A549 (cell line): ENCODE measurements at regions not wholly inside any gene's neighbourhood (a gene's known extent, or its start where the extent isn't known, plus 50 kb on each side); places are given as distances from the start of the nearest gene placed in this dataset.

Source experiments
- ATAC-seq, 2 experiments: fragments of 200-7000 bp in 1 of 2; fragments of >200 bp in 1 of 2; cut with Nextera tagmentation in 1 of 2; cut with Tn5 transposase in 1 of 2; 3 replicates each; pipeline versions ENCODE4 v1.8.0 to v1.9.1; 2018 to 2020; ENCODE audit warnings: mild to moderate bottlenecking in 1 of 2, moderate library complexity in 1 of 2
- CTCF ChIA-PET: fragments of 300-600 bp; sonication (Branson Sonifier 250); formaldehyde crosslinking; extraction: SDS; loops from one replicate; lab custom pipeline; 2021; ENCODE audit warnings: antibody characterized with exemption, inconsistent platforms; lab: Yijun Ruan, JAX
- POLR2A ChIA-PET: fragments of 350-600 bp; formaldehyde crosslinking; extraction: SDS; loops from one replicate; lab custom pipeline; 2021; ENCODE audit warnings: antibody characterized with exemption, inconsistent platforms; lab: Yijun Ruan, JAX
- DNase-seq, 2 experiments: peaks; one replicate each; pipeline versions ENCODE4 v3.0.0 to v3.0.0-alpha.2; 2011 to 2016; ENCODE audit warnings: low read depth in 1 of 2, low spot score in 1 of 2
- FAIRE-seq: peaks from 2 replicates; lab custom pipeline; 2011; peaks lifted over from hg19 to GRCh38; lab: Jason Lieb, UNC
- H3K27ac ChIP-seq, 2 experiments: fragments of >200 bp; sonication (Bioruptor Twin); formaldehyde crosslinking; 3 replicates each; pipeline ENCODE4 v1.5.1; 2016 to 2017
- H3K4me1 ChIP-seq: fragments of >200 bp; sonication (Bioruptor Twin); formaldehyde crosslinking; 3 replicates; pipeline ENCODE4 v1.6.1; 2016
- H3K4me2 ChIP-seq: fragments of >200 bp; sonication (Bioruptor Twin); formaldehyde crosslinking; 3 replicates; pipeline ENCODE4 v1.6.1; 2016
- H3K4me3 ChIP-seq: fragments of >200 bp; sonication (Bioruptor Twin); formaldehyde crosslinking; 3 replicates; pipeline ENCODE4 v1.5.1; 2016
- H3K9me3 ChIP-seq: fragments of >200 bp; sonication (Bioruptor Twin); formaldehyde crosslinking; 3 replicates; pipeline ENCODE4 v1.6.1; 2016
- CEBPB ChIP-seq, 2 experiments: fragments of >200 bp in 1 of 2; sonication (Bioruptor Twin) in 1 of 2; formaldehyde crosslinking in 1 of 2; IDR thresholded peaks; 2 replicates each; pipeline ENCODE4 v1.6.1; 2012 to 2016
- EHF ChIP-seq: fragments of 250-450 bp; sonication (Bioruptor Pico); IDR thresholded peaks from 2 replicates; pipeline ENCODE4 v1.5.0; 2020; ENCODE audit warnings: mild to moderate bottlenecking
- EP300 ChIP-seq, 2 experiments: fragments of >200 bp; sonication (Bioruptor Twin); formaldehyde crosslinking; IDR thresholded peaks; 2 replicates in 1 of 2; 3 replicates in 1 of 2; pipeline ENCODE4 v1.6.1; 2016 to 2017
- HDAC2 ChIP-seq: fragments of 200-600 bp; sonication (generic); IDR thresholded peaks from 2 replicates; pipeline ENCODE4 v1.6.1; 2016
- HES2 ChIP-seq: fragments of >200 bp; sonication (Bioruptor Twin); formaldehyde crosslinking; IDR thresholded peaks from 2 replicates; pipeline ENCODE4 v1.6.1; 2016
- HEYL ChIP-seq: fragments of 250-450 bp; sonication (Bioruptor Pico); IDR thresholded peaks from 2 replicates; pipeline ENCODE4 v1.8.0; 2021; ENCODE audit warnings: mild to moderate bottlenecking, moderate library complexity
- HOXB13 ChIP-seq: fragments of 250-450 bp; sonication (Bioruptor Pico); IDR thresholded peaks from 2 replicates; pipeline ENCODE4 v1.5.0; 2020; ENCODE audit warnings: low read depth, mild to moderate bottlenecking, moderate library complexity
- HOXB5 ChIP-seq: fragments of 250-450 bp; sonication (Bioruptor Pico); IDR thresholded peaks from 2 replicates; pipeline ENCODE4 v1.5.0; 2020; ENCODE audit warnings: mild to moderate bottlenecking, moderate library complexity
- KDM1A ChIP-seq: fragments of 200-600 bp; sonication (generic); IDR thresholded peaks from 2 replicates; pipeline ENCODE4 v1.6.1; 2016; ENCODE audit warnings: low read depth, mild to moderate bottlenecking
- MAFK ChIP-seq: fragments of 450-650 bp; IDR thresholded peaks from 2 replicates; pipeline ENCODE4 v1.6.1; 2014; ENCODE audit not compliant: partially characterized antibody
- MAZ ChIP-seq: fragments of 150-350 bp; IDR thresholded peaks from 2 replicates; pipeline ENCODE4 v1.6.1; 2014; ENCODE audit warnings: antibody characterized with exemption, low read depth, low read length, borderline replicate concordance
- MYC ChIP-seq: IDR thresholded peaks from 2 replicates; pipeline ENCODE4 v1.6.1; 2012; ENCODE audit warnings: mild to moderate bottlenecking, inconsistent platforms, low read length, improper control_type of control experiment, borderline replicate concordance
- POLR2A ChIP-seq: IDR thresholded peaks from 2 replicates; pipeline ENCODE4 v1.6.1; 2012; ENCODE audit warnings: mild to moderate bottlenecking, low read length
- RARB ChIP-seq: fragments of 250-450 bp; sonication (Bioruptor Pico); IDR thresholded peaks from 2 replicates; pipeline ENCODE4 v1.8.0; 2021; ENCODE audit warnings: mild to moderate bottlenecking, moderate library complexity
- SREBF2 ChIP-seq: fragments of 450-650 bp; IDR thresholded peaks from 2 replicates; pipeline ENCODE4 v1.6.1; 2014; ENCODE audit warnings: mild to moderate bottlenecking, moderate library complexity
- TFCP2L1 ChIP-seq: fragments of 250-450 bp; sonication (Bioruptor Pico); IDR thresholded peaks from 2 replicates; pipeline ENCODE4 v1.5.0; 2021; ENCODE audit warnings: mild to moderate bottlenecking
- USF2 ChIP-seq: fragments of 450-650 bp; IDR thresholded peaks from 2 replicates; pipeline ENCODE4 v1.6.1; 2014; ENCODE audit warnings: antibody characterized with exemption
- ZFP36 ChIP-seq: fragments of 450-650 bp; IDR thresholded peaks from 2 replicates; pipeline ENCODE4 v1.6.1; 2014; ENCODE audit warnings: borderline replicate concordance; ENCODE audit not compliant: partially characterized antibody
- ZNF302 ChIP-seq: fragments of 250-450 bp; sonication (Bioruptor Pico); IDR thresholded peaks from 2 replicates; pipeline ENCODE4 v1.9.0; 2021; ENCODE audit warnings: inconsistent platforms, mild to moderate bottlenecking, moderate library complexity
- WGBS: methylation state at CpG from one replicate; pipeline ENCODE4 v1.1.6; 2017; ENCODE audit errors: missing lambda C conversion rate; 5-methylcytosine and 5-hydroxymethylcytosine counted together
- TF ChIP-seq, protein P1 (sequence below): IDR thresholded peaks from 2 replicates; pipeline ENCODE4 v1.6.1; 2012; ENCODE audit warnings: low read depth, borderline replicate concordance
- TF ChIP-seq, protein P2 (sequence below): fragments of 250-450 bp; sonication (Bioruptor Pico); IDR thresholded peaks from 2 replicates; pipeline ENCODE4 v1.5.0; 2020; ENCODE audit warnings: low read depth, mild to moderate bottlenecking, moderate library complexity
- TF ChIP-seq, protein P3 (sequence below): fragments of 250-450 bp; sonication (Bioruptor Pico); IDR thresholded peaks from 2 replicates; pipeline ENCODE4 v1.5.0; 2021; ENCODE audit warnings: mild to moderate bottlenecking, moderate library complexity, borderline replicate concordance

DNA sequence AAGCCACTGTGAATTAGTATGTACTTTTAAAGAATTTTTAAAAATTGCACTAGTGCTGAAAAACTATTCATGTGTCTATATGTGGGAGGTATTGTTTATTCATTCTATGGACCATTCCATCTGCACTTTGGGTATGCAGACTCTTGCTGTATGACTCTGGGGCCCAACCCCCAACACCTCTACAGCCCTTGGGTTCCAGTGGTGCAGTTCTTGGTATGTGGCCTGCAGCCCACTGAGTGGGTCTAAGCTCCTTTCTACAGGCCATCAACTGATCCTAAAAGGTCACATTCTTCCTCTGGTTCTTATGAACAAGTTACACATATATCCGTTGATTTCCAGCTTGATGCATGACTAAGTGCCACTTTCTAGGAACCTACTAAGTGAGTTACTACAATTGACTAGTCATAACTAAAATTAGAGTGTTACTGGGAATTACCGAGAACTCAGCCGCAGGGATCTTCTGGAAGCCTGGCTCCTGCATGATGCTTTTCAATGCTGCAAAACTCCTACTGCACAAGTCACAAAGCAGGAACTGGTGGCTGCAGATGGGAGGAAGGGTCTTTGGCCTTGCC is 62.4 kb upstream of the MED13L start (continued):
- TF ChIP-seq, protein P1, sequence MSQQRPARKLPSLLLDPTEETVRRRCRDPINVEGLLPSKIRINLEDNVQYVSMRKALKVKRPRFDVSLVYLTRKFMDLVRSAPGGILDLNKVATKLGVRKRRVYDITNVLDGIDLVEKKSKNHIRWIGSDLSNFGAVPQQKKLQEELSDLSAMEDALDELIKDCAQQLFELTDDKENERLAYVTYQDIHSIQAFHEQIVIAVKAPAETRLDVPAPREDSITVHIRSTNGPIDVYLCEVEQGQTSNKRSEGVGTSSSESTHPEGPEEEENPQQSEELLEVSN: no peak

DNA sequence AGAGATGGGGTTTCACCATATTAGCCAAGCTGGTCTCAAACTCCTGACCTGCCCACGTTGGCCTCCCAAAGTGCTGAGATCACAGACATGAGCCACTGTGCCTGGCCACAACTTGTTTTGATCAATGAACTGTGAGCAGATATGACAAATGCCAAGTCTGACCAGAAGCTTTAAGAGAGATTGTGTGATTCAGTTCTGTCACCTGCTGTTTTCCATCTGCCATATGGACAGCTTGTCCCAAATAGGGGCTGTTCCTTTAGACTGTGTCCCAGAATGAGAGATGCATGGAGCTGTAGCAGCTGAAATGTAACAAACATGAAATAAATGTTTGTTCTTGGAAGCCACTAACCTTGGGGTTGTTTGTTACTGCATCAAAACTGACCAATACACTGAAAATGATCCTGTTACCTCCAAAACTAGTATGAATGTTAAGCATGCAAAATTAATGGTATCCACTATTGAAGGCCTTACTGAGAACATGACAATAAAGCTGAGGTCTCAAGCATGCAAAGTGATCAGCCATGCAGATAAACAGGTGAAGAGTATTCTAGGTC is 65.9 kb upstream of the MED13L start:
- no peak for FAIRE-seq
- peaks cover 15% of the 10 kb centered on the region for H3K4me1 ChIP-seq
- CTCF ChIA-PET: interaction anchor here (1.1 kb wide), 1 partner anchor 181 kb away, joined by 3 read pairs; no protein-coding TSS in a partner anchor

GRCh38 chr12:116346222-116346621 is 68.7 kb upstream of the MED13L start:
- DNase-seq: no peak
- WGBS: 55% methylated on average over 6 of the region's 6 CpGs
- 0 out of 3 replicates have a peak, but pooled peaks cover 6% of the 10 kb centered on the region for H3K9me3 ChIP-seq
- TF ChIP-seq CEBPB (IDR thresholded peaks at IDR 0.05): no peak
- no peak for TF ChIP-seq USF2
- TF ChIP-seq HEYL (CRISPR knock-in tag): no peak
- no peak for TF ChIP-seq MAFK
- TF ChIP-seq HES2: no peak
- TF ChIP-seq MAZ: no peak
- TF ChIP-seq KDM1A: no peak
- no peak for TF ChIP-seq ZNF302 (CRISPR knock-in tag)
- no peak for TF ChIP-seq HOXB13 (CRISPR knock-in tag)
- TF ChIP-seq EHF: no peak
- no peak for TF ChIP-seq RARB (CRISPR knock-in tag)
- no peak for TF ChIP-seq POLR2A
- TF ChIP-seq MYC: no peak
- no peak for TF ChIP-seq HOXB5 (CRISPR knock-in tag)
- no peak for TF ChIP-seq TFCP2L1
- no peak for TF ChIP-seq SREBF2
- no peak for TF ChIP-seq ZFP36
- TF ChIP-seq, protein P2, sequence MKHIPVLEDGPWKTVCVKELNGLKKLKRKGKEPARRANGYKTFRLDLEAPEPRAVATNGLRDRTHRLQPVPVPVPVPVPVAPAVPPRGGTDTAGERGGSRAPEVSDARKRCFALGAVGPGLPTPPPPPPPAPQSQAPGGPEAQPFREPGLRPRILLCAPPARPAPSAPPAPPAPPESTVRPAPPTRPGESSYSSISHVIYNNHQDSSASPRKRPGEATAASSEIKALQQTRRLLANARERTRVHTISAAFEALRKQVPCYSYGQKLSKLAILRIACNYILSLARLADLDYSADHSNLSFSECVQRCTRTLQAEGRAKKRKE (CRISPR knock-in tag): no peak
- no peak for TF ChIP-seq EP300 (IDR thresholded peaks at IDR 0.05)
- TF ChIP-seq, protein P3, sequence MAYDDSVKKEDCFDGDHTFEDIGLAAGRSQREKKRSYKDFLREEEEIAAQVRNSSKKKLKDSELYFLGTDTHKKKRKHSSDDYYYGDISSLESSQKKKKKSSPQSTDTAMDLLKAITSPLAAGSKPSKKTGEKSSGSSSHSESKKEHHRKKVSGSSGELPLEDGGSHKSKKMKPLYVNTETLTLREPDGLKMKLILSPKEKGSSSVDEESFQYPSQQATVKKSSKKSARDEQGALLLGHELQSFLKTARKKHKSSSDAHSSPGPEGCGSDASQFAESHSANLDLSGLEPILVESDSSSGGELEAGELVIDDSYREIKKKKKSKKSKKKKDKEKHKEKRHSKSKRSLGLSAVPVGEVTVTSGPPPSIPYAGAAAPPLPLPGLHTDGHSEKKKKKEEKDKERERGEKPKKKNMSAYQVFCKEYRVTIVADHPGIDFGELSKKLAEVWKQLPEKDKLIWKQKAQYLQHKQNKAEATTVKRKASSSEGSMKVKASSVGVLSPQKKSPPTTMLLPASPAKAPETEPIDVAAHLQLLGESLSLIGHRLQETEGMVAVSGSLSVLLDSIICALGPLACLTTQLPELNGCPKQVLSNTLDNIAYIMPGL (CRISPR knock-in tag): no peak
- TF ChIP-seq, all 56 proteins: peak for 0
- Histone ChIP-seq H3K4me1 (peaks cover 29% of the 10 kb centered on the region), H3K4me3 (no peak overlapping the region), H3K27ac (peak overlapping the region; percentile 3 to 72; a peak in 4 of 6 replicates), H3K4me2 (peak overlapping the region; percentile 55)
- ChIA-PET CTCF (no interaction called here), POLR2A (interaction anchor here (0.9 kb wide), 1 partner anchor 68 kb away, joined by 3 read pairs; no protein-coding TSS in a partner anchor)
- ATAC-seq: peak in 1 of 2 experiments; percentile 43; a peak in 3 of 6 replicates
- FAIRE-seq: no peak

More for the DNA sequence above, 65.9 kb upstream of the MED13L start:
- no peak overlapping the region for H3K4me3 ChIP-seq
- POLR2A ChIA-PET: no interaction called here
- no peak for ATAC-seq
- WGBS: 88% methylated on average over 1 of the region's 1 CpG
- no peak overlapping the region for H3K27ac ChIP-seq
- TF ChIP-seq HDAC2 (no peak), KDM1A (peak; percentile 66; the same call in 1 of the 2 replicates)
- TF ChIP-seq, all 56 proteins: peak for 1
- no peak for DNase-seq
- H3K9me3 ChIP-seq: 0 out of 3 replicates have a peak, but pooled peaks cover 6% of the 10 kb centered on the region
- H3K4me2 ChIP-seq: no peak overlapping the region
